Activated naive CD4-positive, alpha-beta T cell treated with anti-CD3 and anti-CD28 coated beads for 36 hours (primary cell): ENCODE measurements at regions not wholly inside any gene's neighbourhood (a gene's known extent, or its start where the extent isn't known, plus 50 kb on each side); places are given as distances from the start of the nearest gene placed in this dataset.

Source experiments
- CTCF ChIA-PET: fragments of 350-600 bp; sonication (Branson Sonifier 250); formaldehyde crosslinking; loops from one replicate; lab custom pipeline; 2021; ENCODE audit warnings: antibody characterized with exemption; lab: Charles Lee
- DNase-seq: peaks from one replicate; pipeline ENCODE4 v3.0.0-alpha.2; 2020
- H3K27ac Mint-ChIP-seq: one replicate; pipeline ENCODE4 v1.8.0; 2021; ENCODE audit warnings: mild to moderate bottlenecking, mixed read lengths
- H3K27me3 Mint-ChIP-seq: one replicate; pipeline ENCODE4 v1.8.0; 2021; ENCODE audit warnings: low read depth, mixed read lengths
- H3K36me3 Mint-ChIP-seq: one replicate; pipeline ENCODE4 v1.8.0; 2021; ENCODE audit warnings: low read depth, mixed read lengths
- H3K4me1 Mint-ChIP-seq: one replicate; pipeline ENCODE4 v1.8.0; 2021; ENCODE audit warnings: low read depth, mixed read lengths
- H3K4me3 Mint-ChIP-seq: one replicate; pipeline ENCODE4 v1.8.0; 2021; ENCODE audit warnings: mild to moderate bottlenecking, moderate library complexity, mixed read lengths
- H3K9me3 Mint-ChIP-seq: one replicate; pipeline ENCODE4 v1.8.0; 2021; ENCODE audit warnings: mixed read lengths
- intact Hi-C: fragments of 100-400 bp; cut with micrococcal nuclease; formaldehyde crosslinking; loops from one replicate; pipeline ENCODE4 v1.15.1; 2023

GRCh38 chr2:38201784-38202183, 125.8 kb upstream of the CYP1B1 start:
- CTCF ChIA-PET = interaction anchor here (0.7 to 0.9 kb wide), 2 partner anchors 26 to 308 kb away, joined by 3 read pairs; no protein-coding TSS in a partner anchor
- Mint-ChIP-seq H3K27me3 (peaks cover 3% of the 10 kb centered on the region), H3K9me3 (no peaks in the 10 kb centered on the region), H3K36me3 (no peaks in the 10 kb centered on the region), H3K4me1 (no peaks in the 10 kb centered on the region), H3K27ac (no peak overlapping the region), H3K4me3 (no peak overlapping the region)
- no peak for DNase-seq
- intact Hi-C loops = no loop called here

GRCh38 chr2:38200598-38200997, 124.6 kb upstream of the CYP1B1 start:
- intact Hi-C loops = no loop called here
- no peaks in the 10 kb centered on the region for H3K4me1 Mint-ChIP-seq
- peaks cover 3% of the 10 kb centered on the region for H3K27me3 Mint-ChIP-seq
- H3K27ac Mint-ChIP-seq = no peak overlapping the region
- no peaks in the 10 kb centered on the region for H3K9me3 Mint-ChIP-seq
- no peak for DNase-seq
- no peak overlapping the region for H3K4me3 Mint-ChIP-seq
- CTCF ChIA-PET = interaction anchor here (0.9 kb wide), 1 partner anchor 27 kb away, joined by 3 read pairs; no protein-coding TSS in a partner anchor
- H3K36me3 Mint-ChIP-seq = no peaks in the 10 kb centered on the region

- intact Hi-C loops = no loop called here
- Mint-ChIP-seq H3K36me3 (no peaks in the 10 kb centered on the region), H3K27ac (no peak overlapping the region), H3K4me1 (no peaks in the 10 kb centered on the region), H3K9me3 (no peaks in the 10 kb centered on the region), H3K27me3 (no peaks in the 10 kb centered on the region), H3K4me3 (no peak overlapping the region)
- no peak for DNase-seq
- CTCF ChIA-PET = no interaction called here
These were observed 123.2 kb upstream of the CYP1B1 start for GRCh38 chr2:38199127-38199526.

GRCh38 chr2:38194751-38195150, 118.8 kb upstream of the CYP1B1 start:
- no peak overlapping the region for H3K4me3 Mint-ChIP-seq
- DNase-seq = no peak
- H3K27me3 Mint-ChIP-seq = no peaks in the 10 kb centered on the region
- intact Hi-C loops = no loop called here
- CTCF ChIA-PET = no interaction called here
- H3K27ac Mint-ChIP-seq = no peak overlapping the region
- H3K9me3 Mint-ChIP-seq = no peaks in the 10 kb centered on the region
- no peaks in the 10 kb centered on the region for H3K36me3 Mint-ChIP-seq
- peaks cover 4% of the 10 kb centered on the region for H3K4me1 Mint-ChIP-seq

- no peak overlapping the region for H3K27ac Mint-ChIP-seq
- no peak overlapping the region for H3K4me3 Mint-ChIP-seq
- CTCF ChIA-PET = no interaction called here
- H3K27me3 Mint-ChIP-seq = no peaks in the 10 kb centered on the region
- peaks cover 4% of the 10 kb centered on the region for H3K4me1 Mint-ChIP-seq
- no peak for DNase-seq
- no peaks in the 10 kb centered on the region for H3K36me3 Mint-ChIP-seq
- no peaks in the 10 kb centered on the region for H3K9me3 Mint-ChIP-seq
- intact Hi-C loops = no loop called here
These were observed 117.0 kb upstream of the CYP1B1 start for GRCh38 chr2:38192976-38193375.

GRCh38 chr2:38192046-38192445, 116.1 kb upstream of the CYP1B1 start:
- no peak overlapping the region for H3K27ac Mint-ChIP-seq
- CTCF ChIA-PET = no interaction called here
- peaks cover 4% of the 10 kb centered on the region for H3K4me1 Mint-ChIP-seq
- DNase-seq = no peak
- H3K4me3 Mint-ChIP-seq = no peak overlapping the region
- no peaks in the 10 kb centered on the region for H3K9me3 Mint-ChIP-seq
- no peaks in the 10 kb centered on the region for H3K27me3 Mint-ChIP-seq
- H3K36me3 Mint-ChIP-seq = no peaks in the 10 kb centered on the region
- intact Hi-C loops = no loop called here

- H3K27me3 Mint-ChIP-seq = no peaks in the 10 kb centered on the region
- intact Hi-C loops = no loop called here
- H3K9me3 Mint-ChIP-seq = no peaks in the 10 kb centered on the region
- H3K27ac Mint-ChIP-seq = no peak overlapping the region
- H3K4me1 Mint-ChIP-seq = peaks cover 4% of the 10 kb centered on the region
- no peak overlapping the region for H3K4me3 Mint-ChIP-seq
- CTCF ChIA-PET = no interaction called here
- DNase-seq = no peak
- no peaks in the 10 kb centered on the region for H3K36me3 Mint-ChIP-seq
These were observed 115.6 kb upstream of the CYP1B1 start for GRCh38 chr2:38191516-38191915.

GRCh38 chr2:38190542-38191218, 114.7 kb upstream of the CYP1B1 start:
- CTCF ChIA-PET = no interaction called here
- no peaks in the 10 kb centered on the region for H3K27me3 Mint-ChIP-seq
- no peaks in the 10 kb centered on the region for H3K9me3 Mint-ChIP-seq
- H3K4me1 Mint-ChIP-seq = peaks cover 4% of the 10 kb centered on the region
- H3K27ac Mint-ChIP-seq = no peak overlapping the region
- intact Hi-C loops = no loop called here
- H3K36me3 Mint-ChIP-seq = no peaks in the 10 kb centered on the region
- H3K4me3 Mint-ChIP-seq = no peak overlapping the region
- no peak for DNase-seq

GRCh38 chr2:38187541-38188011, 111.6 kb upstream of the CYP1B1 start:
- CTCF ChIA-PET = no interaction called here

GRCh38 chr2:38185012-38185491, 109.1 kb upstream of the CYP1B1 start:
- CTCF ChIA-PET = no interaction called here
- Mint-ChIP-seq H3K4me1 (no peaks in the 10 kb centered on the region), H3K27me3 (peaks cover 2% of the 10 kb centered on the region), H3K36me3 (no peaks in the 10 kb centered on the region), H3K9me3 (no peaks in the 10 kb centered on the region), H3K4me3 (no peak overlapping the region), H3K27ac (no peak overlapping the region)
- intact Hi-C loops = no loop called here
- no peak for DNase-seq

More at GRCh38 chr2:38187541-38188011, 111.6 kb upstream of the CYP1B1 start:
- DNase-seq = no peak
- peaks cover 2% of the 10 kb centered on the region for H3K27me3 Mint-ChIP-seq
- intact Hi-C loops = no loop called here
- H3K4me1 Mint-ChIP-seq = no peaks in the 10 kb centered on the region
- no peak overlapping the region for H3K4me3 Mint-ChIP-seq
- no peaks in the 10 kb centered on the region for H3K36me3 Mint-ChIP-seq
- H3K27ac Mint-ChIP-seq = no peak overlapping the region
- H3K9me3 Mint-ChIP-seq = no peaks in the 10 kb centered on the region

GRCh38 chr2:38182492-38183003, 106.6 kb upstream of the CYP1B1 start:
- intact Hi-C loops = no loop called here
- CTCF ChIA-PET = no interaction called here

GRCh38 chr2:38181806-38182491, 106.0 kb upstream of the CYP1B1 start:
- Mint-ChIP-seq H3K4me1 (no peaks in the 10 kb centered on the region), H3K36me3 (no peaks in the 10 kb centered on the region), H3K4me3 (no peak overlapping the region), H3K9me3 (no peaks in the 10 kb centered on the region), H3K27me3 (peaks cover 4% of the 10 kb centered on the region), H3K27ac (no peak overlapping the region)
- CTCF ChIA-PET = interaction anchor here (0.6 kb wide), 1 partner anchor 92 kb away, joined by 3 read pairs; no protein-coding TSS in a partner anchor
- intact Hi-C loops = no loop called here
- DNase-seq = no peak

More at GRCh38 chr2:38182492-38183003, 106.6 kb upstream of the CYP1B1 start:
- H3K4me1 Mint-ChIP-seq = no peaks in the 10 kb centered on the region
- H3K27me3 Mint-ChIP-seq = peaks cover 4% of the 10 kb centered on the region
- H3K27ac Mint-ChIP-seq = no peak overlapping the region
- no peaks in the 10 kb centered on the region for H3K9me3 Mint-ChIP-seq
- no peak overlapping the region for H3K4me3 Mint-ChIP-seq
- no peaks in the 10 kb centered on the region for H3K36me3 Mint-ChIP-seq
- DNase-seq = no peak
